C4-2B (cell line): ENCODE measurements at regions not wholly inside any gene's neighbourhood (a gene's known extent, or its start where the extent isn't known, plus 50 kb on each side); places are given as distances from the start of the nearest gene placed in this dataset.

Experiments
- H3K27ac ChIP-seq: fragments of 450-650 bp; 2 replicates; pipeline ENCODE4 v1.5.1; 2017
- CTCF ChIP-seq: fragments of 450-650 bp; conservative IDR thresholded peaks from 2 replicates; pipeline ENCODE4 v1.5.1; 2017; ENCODE audit warnings: mild to moderate bottlenecking
- ZFX ChIP-seq: fragments of 450-650 bp; IDR thresholded peaks from 2 replicates; pipeline ENCODE4 v1.6.1; 2017

DNA sequence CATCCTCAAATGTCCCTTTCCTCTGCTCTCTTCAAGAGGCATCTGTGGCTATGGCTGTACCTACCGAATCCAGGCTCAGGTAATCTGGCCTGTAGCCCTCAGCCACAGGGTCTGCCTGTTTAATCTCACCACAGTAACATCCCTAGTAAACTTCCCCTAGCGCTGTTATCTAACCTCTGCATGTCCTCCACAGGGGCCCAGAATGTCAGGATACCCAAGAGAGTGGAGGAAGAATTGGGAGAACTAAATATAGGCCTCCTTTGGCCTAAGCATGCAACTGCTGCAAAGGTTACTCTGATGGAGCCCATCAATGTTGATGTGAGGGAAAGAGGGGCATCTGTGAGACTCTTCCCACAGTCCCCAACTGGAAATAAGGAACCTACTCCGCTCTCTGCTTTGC lies 63.2 kb upstream of the IFNG-AS1 start:
- H3K27ac ChIP-seq: no peak overlapping the region
- TF ChIP-seq ZFX: no peak
- no peak for TF ChIP-seq CTCF

DNA sequence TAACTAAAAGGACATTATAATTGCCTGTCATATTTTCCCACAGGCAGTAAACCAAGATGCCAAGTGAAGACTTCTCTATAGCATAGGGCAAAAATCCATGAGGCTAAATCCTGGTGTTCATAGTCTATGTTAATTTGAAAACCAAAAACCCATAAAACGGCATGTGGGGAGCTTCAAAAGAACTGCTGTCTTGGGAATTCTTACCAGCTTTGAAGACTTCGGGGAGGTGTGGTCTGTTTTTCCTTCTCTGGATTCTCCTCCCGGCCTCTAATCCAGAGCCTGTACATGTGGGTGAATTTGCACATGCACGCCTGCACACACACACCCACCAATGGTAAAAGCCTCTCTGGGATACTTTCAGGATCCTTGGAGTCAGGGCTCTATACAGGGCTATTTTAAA lies 61.9 kb upstream of the IFNG-AS1 start:
- TF ChIP-seq CTCF: no peak
- TF ChIP-seq ZFX: no peak
- H3K27ac ChIP-seq: no peak overlapping the region

GRCh38 chr12:67927815-67928214 lies 61.4 kb upstream of the IFNG-AS1 start:
- no peak overlapping the region for H3K27ac ChIP-seq
- TF ChIP-seq CTCF (no peak), ZFX (no peak)

GRCh38 chr12:67928621-67929383 lies 60.4 kb upstream of the IFNG-AS1 start:
- H3K27ac ChIP-seq: no peak overlapping the region

GRCh38 chr12:67929384-67929772 lies 59.9 kb upstream of the IFNG-AS1 start:
- TF ChIP-seq CTCF (no peak), ZFX (no peak)
- H3K27ac ChIP-seq: no peak overlapping the region

More at GRCh38 chr12:67928621-67929383, 60.4 kb upstream of the IFNG-AS1 start:
- no peak for TF ChIP-seq CTCF
- no peak for TF ChIP-seq ZFX

- H3K27ac ChIP-seq: no peak overlapping the region
- no peak for TF ChIP-seq ZFX
These were observed 51.4 kb upstream of the IFNG-AS1 start for GRCh38 chr12:67937822-67938221.
